Mesenchymal stem cell (in vitro differentiated cells and primary cell): ENCODE measurements at regions not wholly inside any gene's neighbourhood (a gene's known extent, or its start where the extent isn't known, plus 50 kb on each side); places are given as distances from the start of the nearest gene placed in this dataset.

Experiments used
- DNase-seq: peaks from one replicate; pipeline ENCODE4 v3.0.0-alpha.2; 2013
- H2AFZ ChIP-seq: one replicate; pipeline ENCODE4 v1.6.1; 2013; ENCODE audit warnings: low read depth, mild to moderate bottlenecking, control low read depth, inconsistent platforms, low read length, moderate library complexity
- H2AK5ac ChIP-seq: 2 replicates; pipeline ENCODE4 v1.6.1; 2013; ENCODE audit warnings: low read length, moderate library complexity, mild to moderate bottlenecking, inconsistent platforms; ENCODE audit not compliant: severe bottlenecking
- H2BK120ac ChIP-seq: one replicate; pipeline ENCODE4 v1.6.1; 2013; ENCODE audit warnings: low read depth, mild to moderate bottlenecking, inconsistent platforms, low read length, moderate library complexity
- H2BK12ac ChIP-seq, 2 experiments: one replicate each; pipeline ENCODE4 v1.6.1; 2013; ENCODE audit warnings: inconsistent platforms in 2 of 2, low read length in 2 of 2, mild to moderate bottlenecking in 2 of 2, moderate library complexity in 2 of 2, control low read depth in 1 of 2
- H2BK15ac ChIP-seq: one replicate; pipeline ENCODE4 v1.6.1; 2013; ENCODE audit warnings: mild to moderate bottlenecking, low read depth, inconsistent platforms; ENCODE audit not compliant: poor library complexity, severe bottlenecking
- H2BK5ac ChIP-seq: 2 replicates; pipeline ENCODE4 v1.6.1; 2013; ENCODE audit warnings: low read depth, mild to moderate bottlenecking, low read length, control low read depth, inconsistent platforms; ENCODE audit not compliant: poor library complexity, severe bottlenecking
- H3K14ac ChIP-seq, 2 experiments: one replicate each; pipeline ENCODE4 v1.6.1; 2013; ENCODE audit warnings: inconsistent platforms in 2 of 2, low read length in 2 of 2, control low read depth in 1 of 2, mild to moderate bottlenecking in 1 of 2, moderate library complexity in 1 of 2
- H3K18ac ChIP-seq, 2 experiments: one replicate each; pipeline ENCODE4 v1.6.1; 2013; ENCODE audit warnings: inconsistent platforms in 2 of 2, low read length in 2 of 2, control low read depth in 1 of 2, low read depth in 1 of 2, mild to moderate bottlenecking in 1 of 2
- H3K23ac ChIP-seq, 2 experiments: one replicate each; pipeline ENCODE4 v1.6.1; 2013; ENCODE audit warnings: inconsistent platforms in 2 of 2, low read length in 2 of 2, mild to moderate bottlenecking in 2 of 2, moderate library complexity in 2 of 2, control low read depth in 1 of 2
- H3K27ac ChIP-seq: 2 replicates; pipeline ENCODE4 v1.5.1; 2013; ENCODE audit warnings: mild to moderate bottlenecking, moderate library complexity, low read length, control low read depth, inconsistent platforms; ENCODE audit not compliant: poor library complexity, severe bottlenecking
- H3K27me3 ChIP-seq, 2 experiments: 2 replicates each; pipeline versions ENCODE4 v1.6.1 to v1.7.0; 2013; ENCODE audit warnings: low read length in 2 of 2, mild to moderate bottlenecking in 2 of 2, moderate library complexity in 2 of 2, control low read depth in 1 of 2, inconsistent platforms in 1 of 2; ENCODE audit not compliant: control insufficient read depth in 1 of 2, insufficient read depth in 1 of 2
- H3K36me3 ChIP-seq, 2 experiments: 2 replicates each; pipeline versions ENCODE4 v1.6.1 to v1.7.0; 2013; ENCODE audit warnings: low read length in 2 of 2, control low read depth in 1 of 2, inconsistent platforms in 1 of 2, low read depth in 1 of 2, mild to moderate bottlenecking in 1 of 2; ENCODE audit not compliant: insufficient read depth in 2 of 2, control insufficient read depth in 1 of 2
- H3K4ac ChIP-seq, 2 experiments: one replicate each; pipeline ENCODE4 v1.6.1; 2013; ENCODE audit warnings: inconsistent platforms in 2 of 2, low read length in 2 of 2, mild to moderate bottlenecking in 2 of 2, moderate library complexity in 2 of 2, control low read depth in 1 of 2, low read depth in 1 of 2
- H3K4me1 ChIP-seq: 2 replicates; pipeline ENCODE4 v1.6.1; 2013; ENCODE audit warnings: low read depth, low read length, control low read depth; ENCODE audit not compliant: control insufficient read depth, insufficient read depth
- H3K4me2 ChIP-seq: 2 replicates; pipeline ENCODE4 v1.6.1; 2013; ENCODE audit warnings: low read length, mild to moderate bottlenecking, inconsistent platforms; ENCODE audit not compliant: poor library complexity, severe bottlenecking
- H3K4me3 ChIP-seq, 2 experiments: 2 replicates each; pipeline versions ENCODE4 v1.5.1 to v1.7.0; 2013; ENCODE audit warnings: low read length in 2 of 2, mild to moderate bottlenecking in 2 of 2, control low read depth in 1 of 2, low read depth in 1 of 2; ENCODE audit not compliant: insufficient read depth in 1 of 2
- H3K79me1 ChIP-seq: replicated peaks from 2 replicates; pipeline ENCODE4 v1.6.1; 2013; ENCODE audit warnings: mild to moderate bottlenecking, control low read depth, low read length, inconsistent platforms; ENCODE audit not compliant: poor library complexity, severe bottlenecking
- H3K9ac ChIP-seq: 2 replicates; pipeline ENCODE4 v1.7.0; 2013; ENCODE audit warnings: mild to moderate bottlenecking, low read length, moderate library complexity
- H3K9me3 ChIP-seq: 2 replicates; pipeline ENCODE4 v1.7.0; 2013; ENCODE audit warnings: mild to moderate bottlenecking, low read length; ENCODE audit not compliant: control insufficient read depth
- H4K8ac ChIP-seq: one replicate; pipeline ENCODE4 v1.6.1; 2013; ENCODE audit warnings: inconsistent platforms, mild to moderate bottlenecking, low read length, moderate library complexity
- H4K91ac ChIP-seq: one replicate; pipeline ENCODE4 v1.6.1; 2013; ENCODE audit warnings: mild to moderate bottlenecking, low read length, inconsistent platforms
- WGBS: methylation state at CpG from one replicate; pipeline ENCODE4 v1.1.7; 2013; ENCODE audit warnings: mixed read lengths; 5-methylcytosine and 5-hydroxymethylcytosine counted together

DNA sequence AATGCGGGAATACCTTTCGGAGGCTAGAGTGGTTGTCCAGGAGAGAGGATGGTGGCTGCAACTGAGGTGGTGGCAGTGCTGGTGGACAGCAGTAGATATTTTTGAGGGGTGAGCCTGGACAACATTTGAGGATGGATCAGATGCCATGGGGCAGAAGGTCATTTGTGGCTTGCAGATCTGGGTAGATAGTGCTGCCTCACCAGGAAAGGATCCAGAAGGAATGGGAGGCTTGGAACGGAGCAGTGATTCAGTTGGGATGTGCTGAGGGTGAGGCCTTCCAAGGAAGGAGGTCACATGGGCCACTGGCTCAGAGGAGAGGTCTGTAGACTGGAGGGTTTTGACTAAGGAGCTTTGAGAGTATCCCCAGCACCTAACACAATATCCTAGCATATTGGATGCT is 110.8 kb upstream of the KAZN start:
- H3K9me3 ChIP-seq: no peaks in the 10 kb centered on the region
- H3K79me1 ChIP-seq: no peaks in the 10 kb centered on the region
- H3K4me1 ChIP-seq: peaks cover 2% of the 10 kb centered on the region
- WGBS: 75% methylated on average over 2 of the region's 3 CpGs
- no peak overlapping the region for H3K18ac ChIP-seq
- H3K9ac ChIP-seq: peak overlapping the region; percentile 55
- H3K36me3 ChIP-seq: no peaks in the 10 kb centered on the region
- H4K91ac ChIP-seq: no peak overlapping the region
- no peak overlapping the region for H2BK120ac ChIP-seq
- no peak overlapping the region for H2AK5ac ChIP-seq
- no peak overlapping the region for H2BK12ac ChIP-seq
- H2AFZ ChIP-seq: no peak overlapping the region
- no peak overlapping the region for H2BK5ac ChIP-seq
- no peak overlapping the region for H3K4ac ChIP-seq
- peak overlapping the region; percentile 7 for H3K27ac ChIP-seq
- H3K4me3 ChIP-seq: peak overlapping the region in 1 of 2 experiments; percentile 38
- no peak overlapping the region for H3K14ac ChIP-seq
- peaks cover 0 to 5% of the 10 kb centered on the region in 2 experiments for H3K27me3 ChIP-seq
- H4K8ac ChIP-seq: no peak overlapping the region
- no peak overlapping the region for H3K4me2 ChIP-seq
- no peak overlapping the region for H3K23ac ChIP-seq
- no peak for DNase-seq
- no peak overlapping the region for H2BK15ac ChIP-seq

DNA sequence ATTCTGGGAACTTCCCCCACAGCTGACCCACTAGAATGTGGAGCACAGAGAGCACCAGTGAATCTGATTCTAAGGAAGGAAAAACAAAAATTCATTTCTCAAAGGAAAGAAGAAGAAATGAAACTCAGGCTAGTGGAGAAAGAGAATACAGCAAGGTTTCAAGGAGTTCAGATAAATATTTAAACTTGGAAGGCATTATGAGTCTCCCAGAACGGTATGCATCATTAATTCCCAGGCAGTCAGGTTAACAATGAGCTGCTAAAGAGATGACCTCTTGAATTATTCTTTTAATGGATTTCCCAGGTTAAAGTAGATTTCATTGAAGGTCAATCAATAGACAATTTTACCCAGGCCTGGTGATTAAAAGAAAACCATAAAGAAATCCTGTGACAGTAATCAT is 103.6 kb upstream of the KAZN start:
- no peak overlapping the region for H2BK12ac ChIP-seq

DNA sequence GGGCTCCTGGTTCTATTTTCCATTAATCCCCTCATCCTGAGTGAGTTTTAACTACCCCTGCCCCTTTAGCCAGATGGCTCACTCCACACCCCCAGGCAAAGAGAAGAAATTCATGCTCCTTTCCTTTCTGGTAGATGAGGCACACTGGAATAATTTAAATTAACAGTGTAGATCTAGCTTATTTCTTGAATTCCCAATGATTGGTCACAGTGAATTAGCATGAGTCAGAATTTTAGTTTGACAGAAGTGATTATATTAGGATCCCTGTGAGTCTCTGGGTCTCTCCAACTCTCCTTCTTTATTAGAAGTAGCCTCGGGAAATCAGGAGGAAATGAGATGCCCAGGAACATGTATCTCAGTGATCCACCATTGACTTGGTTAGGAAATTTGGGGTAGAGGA is 103.1 kb upstream of the KAZN start:
- Histone ChIP-seq H3K14ac (no peak overlapping the region), H3K27ac (no peak overlapping the region), H2BK120ac (no peak overlapping the region), H2AK5ac (no peak overlapping the region), H3K4ac (no peak overlapping the region), H3K36me3 (no peaks in the 10 kb centered on the region), H3K4me2 (no peak overlapping the region), H3K18ac (no peak overlapping the region), H3K9me3 (no peaks in the 10 kb centered on the region), H2BK15ac (no peak overlapping the region), H3K4me3 (no peak overlapping the region), H4K91ac (no peak overlapping the region), H3K23ac (no peak overlapping the region), H2BK5ac (no peak overlapping the region), H2AFZ (no peak overlapping the region), H4K8ac (no peak overlapping the region), H3K9ac (no peak overlapping the region), H3K27me3 (peaks cover 0 to 8% of the 10 kb centered on the region in 2 experiments), H2BK12ac (no peak overlapping the region), H3K4me1 (no peaks in the 10 kb centered on the region), H3K79me1 (no peaks in the 10 kb centered on the region)
- DNase-seq: no peak
- 77% methylated on average over 1 of the region's 1 CpG for WGBS

More for the DNA sequence above, 103.6 kb upstream of the KAZN start:
- no peak overlapping the region for H3K9ac ChIP-seq
- no peak overlapping the region for H3K4me3 ChIP-seq
- H3K27ac ChIP-seq: no peak overlapping the region
- no peak overlapping the region for H2BK5ac ChIP-seq
- H4K91ac ChIP-seq: no peak overlapping the region
- H3K9me3 ChIP-seq: no peaks in the 10 kb centered on the region
- no peaks in the 10 kb centered on the region for H3K36me3 ChIP-seq
- H2BK120ac ChIP-seq: no peak overlapping the region
- no peak overlapping the region for H3K14ac ChIP-seq
- H3K4me1 ChIP-seq: no peaks in the 10 kb centered on the region
- no peaks in the 10 kb centered on the region for H3K79me1 ChIP-seq
- WGBS: 27% methylated on average over 1 of the region's 1 CpG
- H3K4me2 ChIP-seq: no peak overlapping the region
- no peak overlapping the region for H2AK5ac ChIP-seq
- no peak for DNase-seq
- no peak overlapping the region for H3K4ac ChIP-seq
- H3K23ac ChIP-seq: no peak overlapping the region
- no peak overlapping the region for H4K8ac ChIP-seq
- H2BK15ac ChIP-seq: no peak overlapping the region
- H3K27me3 ChIP-seq: peaks cover 0 to 8% of the 10 kb centered on the region in 2 experiments
- H3K18ac ChIP-seq: no peak overlapping the region
- no peak overlapping the region for H2AFZ ChIP-seq

DNA sequence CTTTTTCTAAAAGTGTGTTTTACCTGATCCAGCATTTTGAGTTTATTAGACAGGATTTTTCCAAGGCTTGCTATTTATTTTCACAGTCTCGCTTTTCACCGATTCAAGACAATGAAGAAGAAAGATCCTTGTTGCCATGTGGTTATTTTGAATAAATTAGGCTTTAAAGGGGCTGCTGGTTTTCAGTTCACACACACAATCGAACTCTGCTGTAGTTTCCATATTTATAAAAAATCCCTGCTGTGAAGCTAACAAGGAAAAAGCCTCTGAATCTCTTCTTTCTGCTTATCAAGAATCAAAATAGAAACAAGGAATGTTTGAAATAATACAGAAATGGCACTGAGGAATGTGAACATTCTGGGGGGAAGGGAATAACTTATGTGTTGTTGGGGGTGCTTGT is 102.5 kb upstream of the KAZN start:
- Histone ChIP-seq H2BK15ac (no peak overlapping the region), H3K18ac (no peak overlapping the region), H3K23ac (no peak overlapping the region), H4K8ac (no peak overlapping the region), H3K27ac (no peak overlapping the region), H4K91ac (no peak overlapping the region), H3K27me3 (peaks cover 0 to 8% of the 10 kb centered on the region in 2 experiments), H2BK12ac (no peak overlapping the region), H3K9ac (no peak overlapping the region), H3K36me3 (no peaks in the 10 kb centered on the region), H3K14ac (no peak overlapping the region), H2AK5ac (no peak overlapping the region), H2BK120ac (no peak overlapping the region), H3K79me1 (no peaks in the 10 kb centered on the region), H2BK5ac (no peak overlapping the region), H2AFZ (no peak overlapping the region), H3K4me3 (no peak overlapping the region), H3K4me1 (no peaks in the 10 kb centered on the region), H3K4me2 (no peak overlapping the region), H3K4ac (no peak overlapping the region), H3K9me3 (no peaks in the 10 kb centered on the region)
- WGBS: 88% methylated on average over 3 of the region's 3 CpGs
- no peak for DNase-seq
